H9 (cell line): ENCODE measurements at regions not wholly inside any gene's neighbourhood (a gene's known extent, or its start where the extent isn't known, plus 50 kb on each side); places are given as distances from the start of the nearest gene placed in this dataset.

ENCODE experiments used
- DNase-seq: peaks from one replicate; pipeline ENCODE4 v3.0.0-alpha.2; 2017
- H2AFZ ChIP-seq: one replicate; pipeline ENCODE4 v1.6.1; 2013; ENCODE audit warnings: mild to moderate bottlenecking, low read length, control low read depth, moderate library complexity
- H2AK5ac ChIP-seq: 2 replicates; pipeline ENCODE4 v1.6.1; 2013; ENCODE audit warnings: low read length, control low read depth, mixed read lengths; ENCODE audit not compliant: insufficient read length
- H2BK120ac ChIP-seq: one replicate; pipeline ENCODE4 v1.6.1; 2013; ENCODE audit warnings: low read depth, mild to moderate bottlenecking, low read length, control low read depth, inconsistent platforms; ENCODE audit not compliant: poor library complexity, severe bottlenecking
- H2BK12ac ChIP-seq: 2 replicates; pipeline ENCODE4 v1.6.1; 2013; ENCODE audit warnings: low read length, control low read depth, mixed read lengths, low read depth; ENCODE audit not compliant: insufficient read length
- H2BK15ac ChIP-seq: 2 replicates; pipeline ENCODE4 v1.6.1; 2013; ENCODE audit warnings: low read depth, low read length, control low read depth
- H2BK20ac ChIP-seq: one replicate; pipeline ENCODE4 v1.6.1; 2013; ENCODE audit warnings: low read depth, mild to moderate bottlenecking, low read length, control low read depth, inconsistent platforms; ENCODE audit not compliant: poor library complexity, severe bottlenecking
- H2BK5ac ChIP-seq: 2 replicates; pipeline ENCODE4 v1.6.1; 2013; ENCODE audit warnings: low read length, control low read depth, mixed read lengths; ENCODE audit not compliant: insufficient read length
- H3K14ac ChIP-seq: 2 replicates; pipeline ENCODE4 v1.6.1; 2013; ENCODE audit warnings: low read length, control low read depth; ENCODE audit not compliant: insufficient read depth
- H3K18ac ChIP-seq: 2 replicates; pipeline ENCODE4 v1.6.1; 2013; ENCODE audit warnings: low read depth, mild to moderate bottlenecking, mixed read lengths, low read length, control low read depth; ENCODE audit not compliant: insufficient read length
- H3K23ac ChIP-seq: 2 replicates; pipeline ENCODE4 v1.6.1; 2013; ENCODE audit warnings: low read length, control low read depth, mixed read lengths, low read depth; ENCODE audit not compliant: insufficient read length
- H3K23me2 ChIP-seq: 2 replicates; pipeline ENCODE4 v1.6.1; 2013; ENCODE audit warnings: low read depth, mild to moderate bottlenecking, mixed read lengths, low read length, control low read depth; ENCODE audit not compliant: insufficient read length, poor library complexity, severe bottlenecking
- H3K27ac ChIP-seq: 2 replicates; pipeline ENCODE4 v1.5.1; 2013; ENCODE audit warnings: low read length, control low read depth, mixed read lengths, low read depth; ENCODE audit not compliant: insufficient read length
- H3K27me3 ChIP-seq: 2 replicates; pipeline ENCODE4 v1.6.1; 2013; ENCODE audit warnings: low read length, control low read depth, inconsistent platforms; ENCODE audit not compliant: insufficient read depth
- H3K4ac ChIP-seq: 2 replicates; pipeline ENCODE4 v1.6.1; 2013; ENCODE audit warnings: low read depth, mild to moderate bottlenecking, control low read depth, inconsistent platforms, low read length, moderate library complexity
- H3K4me1 ChIP-seq: 2 replicates; pipeline ENCODE4 v1.6.1; 2013; ENCODE audit warnings: low read length, control low read depth, inconsistent platforms; ENCODE audit not compliant: insufficient read depth
- H3K4me2 ChIP-seq: 2 replicates; pipeline ENCODE4 v1.6.1; 2013; ENCODE audit warnings: low read length, control low read depth, mixed read lengths; ENCODE audit not compliant: insufficient read length, insufficient read depth
- H3K56ac ChIP-seq: 2 replicates; pipeline ENCODE4 v1.6.1; 2013; ENCODE audit warnings: low read depth, mild to moderate bottlenecking, mixed read lengths, low read length, control low read depth; ENCODE audit not compliant: insufficient read length
- H3K79me1 ChIP-seq: 2 replicates; pipeline ENCODE4 v1.6.1; 2013; ENCODE audit warnings: low read depth, mild to moderate bottlenecking, moderate library complexity, low read length, control low read depth, inconsistent platforms; ENCODE audit not compliant: insufficient read depth, poor library complexity, severe bottlenecking
- H3K79me2 ChIP-seq: 2 replicates; pipeline ENCODE4 v1.6.1; 2013; ENCODE audit warnings: low read length, control low read depth, inconsistent platforms; ENCODE audit not compliant: insufficient read depth
- H3K9ac ChIP-seq: 2 replicates; pipeline ENCODE4 v1.6.1; 2013; ENCODE audit warnings: low read length, control low read depth, mixed read lengths; ENCODE audit not compliant: insufficient read length; ENCODE audit errors: extremely low read depth
- H3K9me3 ChIP-seq: one replicate; pipeline ENCODE4 v1.6.1; 2013; ENCODE audit warnings: low read depth, low read length, inconsistent platforms; ENCODE audit not compliant: control insufficient read depth
- H3T11ph ChIP-seq: one replicate; pipeline ENCODE4 v1.6.1; 2013; ENCODE audit warnings: mild to moderate bottlenecking, low read length, control low read depth, inconsistent platforms
- H4K20me1 ChIP-seq: one replicate; pipeline ENCODE4 v1.6.1; 2013; ENCODE audit not compliant: control insufficient read depth, insufficient read length, insufficient read depth
- H4K5ac ChIP-seq: 2 replicates; pipeline ENCODE4 v1.6.1; 2013; ENCODE audit warnings: low read depth, mild to moderate bottlenecking, mixed read lengths, low read length, control low read depth; ENCODE audit not compliant: insufficient read length
- H4K8ac ChIP-seq: replicated peaks from 2 replicates; pipeline ENCODE4 v1.6.1; 2013; ENCODE audit warnings: low read length, control low read depth, mixed read lengths, low read depth; ENCODE audit not compliant: insufficient read length
- H4K91ac ChIP-seq: 2 replicates; pipeline ENCODE4 v1.6.1; 2013; ENCODE audit warnings: low read depth, mild to moderate bottlenecking, moderate library complexity, mixed read lengths, low read length, control low read depth; ENCODE audit not compliant: insufficient read length
- H3K27ac Mint-ChIP-seq, 3 experiments: 2 replicates in 2 of 3; 3 replicates in 1 of 3; pipeline ENCODE4 v1.8.0; 2020 to 2021; ENCODE audit warnings: mixed read lengths in 3 of 3, mild to moderate bottlenecking in 1 of 3, moderate library complexity in 1 of 3
- H3K27me3 Mint-ChIP-seq: 2 replicates; pipeline ENCODE4 v1.8.0; 2021; ENCODE audit warnings: low read depth, mild to moderate bottlenecking, moderate library complexity, mixed read lengths
- H3K36me3 Mint-ChIP-seq, 3 experiments: 2 replicates in 2 of 3; 3 replicates in 1 of 3; pipeline ENCODE4 v1.8.0; 2020 to 2021; ENCODE audit warnings: low read depth in 3 of 3, mixed read lengths in 3 of 3; ENCODE audit not compliant: insufficient read depth in 1 of 3
- H3K4me1 Mint-ChIP-seq, 2 experiments: 2 replicates each; pipeline ENCODE4 v1.8.0; 2020; ENCODE audit warnings: mixed read lengths in 2 of 2
- H3K4me3 Mint-ChIP-seq, 2 experiments: 2 replicates in 1 of 2; 3 replicates in 1 of 2; pipeline ENCODE4 v1.8.0; 2020 to 2021; ENCODE audit warnings: mild to moderate bottlenecking in 2 of 2, mixed read lengths in 2 of 2, moderate library complexity in 1 of 2
- H3K9me3 Mint-ChIP-seq, 2 experiments: 2 replicates in 1 of 2; 3 replicates in 1 of 2; pipeline ENCODE4 v1.8.0; 2020; ENCODE audit warnings: mild to moderate bottlenecking in 2 of 2, mixed read lengths in 2 of 2, moderate library complexity in 1 of 2
- whole genome bisulfite sequencing: extraction: QIAGEN DNeasy Blood & Tissue Kit; methylation state at CpG from one replicate; pipeline ENCODE4 v1.1.7; 2013; ENCODE audit warnings: missing lambda C conversion rate, low lambda C conversion rate, mixed read lengths; ENCODE audit not compliant: insufficient read length; ENCODE audit errors: extremely low coverage; 5-methylcytosine and 5-hydroxymethylcytosine counted together
- TF ChIP-seq, protein P1 (sequence below): fragments of 200-600 bp; sonication (generic); conservative IDR thresholded peaks from 3 replicates; pipeline ENCODE4 v1.8.0; 2021; ENCODE audit warnings: antibody characterized with exemption, mild to moderate bottlenecking

- Histone ChIP-seq H3K14ac (no peak overlapping the region), H3K4me1 (no peaks in the 10 kb centered on the region), H3T11ph (no peak overlapping the region), H3K27me3 (no peaks in the 10 kb centered on the region), H3K9ac (no peak overlapping the region), H2BK5ac (no peak overlapping the region), H2BK12ac (no peak overlapping the region), H3K79me2 (no peaks in the 10 kb centered on the region), H2AFZ (no peak overlapping the region), H4K5ac (no peak overlapping the region), H2BK120ac (no peak overlapping the region), H4K20me1 (no peaks in the 10 kb centered on the region), H3K18ac (no peak overlapping the region), H2BK20ac (no peak overlapping the region), H3K23ac (no peak overlapping the region), H2AK5ac (no peak overlapping the region), H2BK15ac (no peak overlapping the region), H3K23me2 (no peaks in the 10 kb centered on the region), H3K79me1 (no peaks in the 10 kb centered on the region), H3K9me3 (no peaks in the 10 kb centered on the region), H3K4ac (no peak overlapping the region), H3K4me2 (no peak overlapping the region), H3K27ac (no peak overlapping the region), H3K56ac (no peak overlapping the region), H4K8ac (no peak overlapping the region), H4K91ac (no peak overlapping the region)
- Mint-ChIP-seq H3K4me3 (no peak overlapping the region), H3K9me3 (peaks cover 0 to 8% of the 10 kb centered on the region in 2 experiments; a peak in 3 of 5 replicates), H3K27ac (no peak overlapping the region), H3K4me1 (peaks cover 0 to 2% of the 10 kb centered on the region in 2 experiments; a peak in 1 of 4 replicates), H3K36me3 (peaks cover 0 to 8% (median 3%) of the 10 kb centered on the region in 3 experiments; a peak in 4 of 7 replicates), H3K27me3 (no peaks in the 10 kb centered on the region)
- DNase-seq: no peak
- TF ChIP-seq, protein P1, sequence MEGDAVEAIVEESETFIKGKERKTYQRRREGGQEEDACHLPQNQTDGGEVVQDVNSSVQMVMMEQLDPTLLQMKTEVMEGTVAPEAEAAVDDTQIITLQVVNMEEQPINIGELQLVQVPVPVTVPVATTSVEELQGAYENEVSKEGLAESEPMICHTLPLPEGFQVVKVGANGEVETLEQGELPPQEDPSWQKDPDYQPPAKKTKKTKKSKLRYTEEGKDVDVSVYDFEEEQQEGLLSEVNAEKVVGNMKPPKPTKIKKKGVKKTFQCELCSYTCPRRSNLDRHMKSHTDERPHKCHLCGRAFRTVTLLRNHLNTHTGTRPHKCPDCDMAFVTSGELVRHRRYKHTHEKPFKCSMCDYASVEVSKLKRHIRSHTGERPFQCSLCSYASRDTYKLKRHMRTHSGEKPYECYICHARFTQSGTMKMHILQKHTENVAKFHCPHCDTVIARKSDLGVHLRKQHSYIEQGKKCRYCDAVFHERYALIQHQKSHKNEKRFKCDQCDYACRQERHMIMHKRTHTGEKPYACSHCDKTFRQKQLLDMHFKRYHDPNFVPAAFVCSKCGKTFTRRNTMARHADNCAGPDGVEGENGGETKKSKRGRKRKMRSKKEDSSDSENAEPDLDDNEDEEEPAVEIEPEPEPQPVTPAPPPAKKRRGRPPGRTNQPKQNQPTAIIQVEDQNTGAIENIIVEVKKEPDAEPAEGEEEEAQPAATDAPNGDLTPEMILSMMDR: no peak
- WGBS: no CpG with 5 or more reads among the region's 2 CpGs
Measured at GRCh38 chr16:17641990-17642389, 171.2 kb upstream of the XYLT1 start.
